ENCODE measurements at regions not wholly inside any gene's neighbourhood (a gene's known extent, or its start where the extent isn't known, plus 50 kb on each side); places are given as distances from the start of the nearest gene placed in this dataset.
A peak's percentile ranks its signal among the peaks of the same experiment; 100 is the strongest.

DNA sequence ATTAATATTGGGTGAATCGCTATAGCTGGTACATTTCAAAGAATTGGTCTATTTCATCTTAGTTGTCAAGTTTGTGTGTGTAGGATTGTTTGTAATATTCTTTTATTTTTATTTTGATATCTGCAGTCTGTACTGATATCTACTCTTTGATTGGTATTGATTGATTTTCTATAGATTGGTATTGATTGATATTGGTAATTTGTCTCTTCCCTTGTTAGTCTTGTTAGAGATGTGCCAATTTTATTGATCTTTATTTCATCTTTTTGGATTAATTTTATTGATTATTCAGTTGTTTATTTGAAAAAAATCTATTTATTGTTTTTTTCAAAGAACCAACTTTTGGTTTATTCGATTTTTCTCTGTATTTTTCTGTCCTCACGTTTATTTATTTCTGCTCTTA, 61.4 kb downstream of the TM2D3 start:
- ATAC-seq (no peak), DNase-seq (no peak)
- H3K4me1 Mint-ChIP-seq = no peaks in the 10 kb centered on the region
- H3K27ac Mint-ChIP-seq = no peak overlapping the region
- intact Hi-C loops (cut with DNase I, micrococcal nuclease) = no loop called here
- no peak overlapping the region for H3K4me3 Mint-ChIP-seq
- CTCF ChIA-PET = no interaction called here
- POLR2A ChIA-PET = no interaction called here
- H3K27me3 Mint-ChIP-seq = peaks cover 33% of the 10 kb centered on the region
- no peaks in the 10 kb centered on the region for H3K36me3 Mint-ChIP-seq (ENCODE audit: low read depth)
- H3K9me3 Mint-ChIP-seq (ENCODE audit: low read depth) = peaks cover 9% of the 10 kb centered on the region

DNA sequence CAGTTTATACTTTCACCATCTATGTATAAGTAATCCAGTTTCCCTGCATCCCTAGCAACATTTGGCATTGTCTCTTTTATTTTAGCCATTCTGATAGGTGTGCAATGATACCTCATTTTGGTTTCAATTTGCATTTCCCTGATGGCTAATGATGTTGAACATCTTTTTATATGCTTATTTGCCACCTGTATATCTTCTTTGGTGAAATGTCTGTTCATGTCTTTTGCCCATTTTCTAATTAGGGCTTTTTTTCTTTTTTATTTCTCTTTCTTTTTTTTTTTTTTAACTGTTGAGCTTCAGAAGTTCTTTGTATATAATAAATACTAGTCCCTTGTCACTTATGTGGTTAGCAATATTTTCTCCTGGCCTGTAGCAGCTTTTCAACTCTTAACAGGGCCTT, 68.9 kb downstream of the TM2D3 start:
- ChIA-PET CTCF (no interaction called here), POLR2A (no interaction called here)
- ATAC-seq (no peak), DNase-seq (no peak)
- no peaks in the 10 kb centered on the region for H3K4me1 Mint-ChIP-seq
- H3K9me3 Mint-ChIP-seq (ENCODE audit: low read depth) = peaks cover 5% of the 10 kb centered on the region
- H3K27ac Mint-ChIP-seq = no peak overlapping the region
- peaks cover 29% of the 10 kb centered on the region for H3K27me3 Mint-ChIP-seq
- intact Hi-C loops (cut with DNase I, micrococcal nuclease) = no loop called here
- H3K4me3 Mint-ChIP-seq = no peak overlapping the region
- H3K36me3 Mint-ChIP-seq (ENCODE audit: low read depth) = no peaks in the 10 kb centered on the region

- intact Hi-C loops (cut with DNase I, micrococcal nuclease) = no loop called here
- no peaks in the 10 kb centered on the region for H3K4me1 Mint-ChIP-seq
These were observed 71.8 kb downstream of the TM2D3 start for GRCh38 chr15:101580431-101580830.

DNA sequence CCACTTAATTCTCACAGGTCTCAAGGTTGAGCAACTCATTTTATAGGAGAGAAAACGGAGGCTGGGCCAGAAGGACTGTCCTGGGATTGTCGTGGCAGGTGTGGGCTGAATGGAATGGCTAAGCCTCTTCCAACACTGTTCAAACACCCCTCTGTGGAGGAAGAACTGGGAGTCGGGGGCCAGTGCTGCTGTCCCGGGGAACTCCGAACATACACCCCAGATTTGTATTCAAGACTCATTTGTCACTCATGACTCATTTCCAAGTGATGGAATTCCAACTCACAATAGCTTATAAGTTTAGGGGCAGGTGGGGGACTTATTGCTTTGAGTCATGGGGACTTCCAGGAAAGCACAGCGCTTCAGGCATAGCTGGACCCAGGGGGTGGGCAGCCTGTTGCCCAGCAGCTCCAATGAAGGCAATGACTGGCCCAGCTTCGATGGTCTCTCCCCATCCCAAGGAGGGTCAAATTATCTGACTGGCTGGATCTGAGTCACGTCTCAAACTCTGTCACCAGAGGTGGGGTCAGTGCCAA, 72.5 kb downstream of the TM2D3 start:
- peaks cover 5% of the 10 kb centered on the region for H3K9me3 Mint-ChIP-seq (ENCODE audit: low read depth)
- ChIA-PET POLR2A (no interaction called here), CTCF (no interaction called here)

More at GRCh38 chr15:101580431-101580830, 71.8 kb downstream of the TM2D3 start:
- Mint-ChIP-seq H3K27me3 (peaks cover 32% of the 10 kb centered on the region), H3K4me3 (no peak overlapping the region), H3K9me3 (ENCODE audit: low read depth) (peaks cover 5% of the 10 kb centered on the region), H3K27ac (no peak overlapping the region), H3K36me3 (ENCODE audit: low read depth) (no peaks in the 10 kb centered on the region)
- DNase-seq (no peak), ATAC-seq (no peak)
- CTCF ChIA-PET = no interaction called here
- POLR2A ChIA-PET = no interaction called here

GRCh38 chr15:101578443-101578894, 73.7 kb downstream of the TM2D3 start:
- intact Hi-C loops (cut with DNase I, micrococcal nuclease) = no loop called here

More for the DNA sequence above, 72.5 kb downstream of the TM2D3 start:
- H3K36me3 Mint-ChIP-seq (ENCODE audit: low read depth) = no peaks in the 10 kb centered on the region
- ATAC-seq (no peak), DNase-seq (no peak)
- no peaks in the 10 kb centered on the region for H3K4me1 Mint-ChIP-seq
- H3K27me3 Mint-ChIP-seq = peaks cover 32% of the 10 kb centered on the region
- no peak overlapping the region for H3K27ac Mint-ChIP-seq
- no peak overlapping the region for H3K4me3 Mint-ChIP-seq
- intact Hi-C loops (cut with DNase I, micrococcal nuclease) = no loop called here

GRCh38 chr15:101573951-101574350, 78.2 kb downstream of the TM2D3 start:
- peaks cover 18% of the 10 kb centered on the region for H3K27me3 Mint-ChIP-seq
- no peak for ATAC-seq
- CTCF ChIA-PET = no interaction called here

More at GRCh38 chr15:101578443-101578894, 73.7 kb downstream of the TM2D3 start:
- Mint-ChIP-seq H3K4me1 (no peaks in the 10 kb centered on the region), H3K27me3 (peaks cover 26% of the 10 kb centered on the region), H3K36me3 (ENCODE audit: low read depth) (no peaks in the 10 kb centered on the region), H3K27ac (no peak overlapping the region), H3K4me3 (no peak overlapping the region), H3K9me3 (ENCODE audit: low read depth) (peaks cover under 1% of the 10 kb centered on the region)
- POLR2A ChIA-PET = no interaction called here
- DNase-seq = peak; percentile 17
- CTCF ChIA-PET = interaction anchor here (0.6 kb wide), 2 partner anchors 12 to 293 kb away, joined by 3 to 4 read pairs; no protein-coding TSS in a partner anchor
- no peak for ATAC-seq

GRCh38 chr15:101570241-101570640, 80.7 kb upstream of the PCSK6 start:
- Mint-ChIP-seq H3K9me3 (ENCODE audit: low read depth) (no peaks in the 10 kb centered on the region), H3K4me3 (no peak overlapping the region), H3K27ac (no peak overlapping the region), H3K27me3 (peaks cover 6% of the 10 kb centered on the region), H3K4me1 (no peaks in the 10 kb centered on the region), H3K36me3 (ENCODE audit: low read depth) (no peaks in the 10 kb centered on the region)
- intact Hi-C loops (cut with DNase I, micrococcal nuclease) = no loop called here
- DNase-seq (no peak), ATAC-seq (no peak)
- ChIA-PET POLR2A (no interaction called here), CTCF (no interaction called here)

More at GRCh38 chr15:101573951-101574350, 78.2 kb downstream of the TM2D3 start:
- no peak for DNase-seq
- Mint-ChIP-seq H3K27ac (no peak overlapping the region), H3K4me1 (no peaks in the 10 kb centered on the region), H3K9me3 (ENCODE audit: low read depth) (no peaks in the 10 kb centered on the region), H3K4me3 (no peak overlapping the region), H3K36me3 (ENCODE audit: low read depth) (no peaks in the 10 kb centered on the region)
- intact Hi-C loops (cut with DNase I, micrococcal nuclease) = no loop called here
- POLR2A ChIA-PET = no interaction called here

GRCh38 chr15:101568821-101569555, 79.5 kb upstream of the PCSK6 start:
- no peak overlapping the region for H3K4me3 Mint-ChIP-seq
- POLR2A ChIA-PET = no interaction called here
- no peak overlapping the region for H3K27ac Mint-ChIP-seq
- H3K4me1 Mint-ChIP-seq = no peaks in the 10 kb centered on the region
- no peak for ATAC-seq
- CTCF ChIA-PET = no interaction called here
- DNase-seq = no peak
- intact Hi-C loops (cut with DNase I, micrococcal nuclease) = no loop called here
- no peaks in the 10 kb centered on the region for H3K36me3 Mint-ChIP-seq (ENCODE audit: low read depth)
- no peaks in the 10 kb centered on the region for H3K9me3 Mint-ChIP-seq (ENCODE audit: low read depth)
- peaks cover 7% of the 10 kb centered on the region for H3K27me3 Mint-ChIP-seq

DNA sequence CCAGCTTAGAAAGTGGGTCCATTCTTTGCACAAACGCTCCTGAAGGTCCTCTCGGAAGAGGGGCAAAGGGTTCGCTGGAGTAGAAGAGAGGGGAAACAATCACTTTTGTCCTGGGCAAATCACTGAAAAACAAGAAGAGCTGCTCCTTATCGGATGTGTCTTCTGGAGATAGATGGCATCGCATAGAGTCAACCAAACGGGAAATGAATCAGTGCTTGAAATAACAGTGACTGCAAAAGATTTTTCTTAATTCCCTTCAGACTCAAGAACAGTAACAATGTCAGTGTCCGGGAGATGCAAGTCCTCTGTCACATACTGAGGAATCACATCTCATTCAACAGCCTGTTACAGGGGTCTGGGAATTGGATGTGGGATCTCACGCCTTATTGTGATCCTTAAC, 78.8 kb upstream of the PCSK6 start:
- DNase-seq (no peak), ATAC-seq (no peak)
- Mint-ChIP-seq H3K4me1 (no peaks in the 10 kb centered on the region), H3K27ac (no peak overlapping the region), H3K9me3 (ENCODE audit: low read depth) (no peaks in the 10 kb centered on the region), H3K4me3 (no peak overlapping the region), H3K36me3 (ENCODE audit: low read depth) (no peaks in the 10 kb centered on the region), H3K27me3 (peaks cover 7% of the 10 kb centered on the region)
- POLR2A ChIA-PET = no interaction called here
- CTCF ChIA-PET = no interaction called here
- intact Hi-C loops (cut with DNase I, micrococcal nuclease) = no loop called here

DNA sequence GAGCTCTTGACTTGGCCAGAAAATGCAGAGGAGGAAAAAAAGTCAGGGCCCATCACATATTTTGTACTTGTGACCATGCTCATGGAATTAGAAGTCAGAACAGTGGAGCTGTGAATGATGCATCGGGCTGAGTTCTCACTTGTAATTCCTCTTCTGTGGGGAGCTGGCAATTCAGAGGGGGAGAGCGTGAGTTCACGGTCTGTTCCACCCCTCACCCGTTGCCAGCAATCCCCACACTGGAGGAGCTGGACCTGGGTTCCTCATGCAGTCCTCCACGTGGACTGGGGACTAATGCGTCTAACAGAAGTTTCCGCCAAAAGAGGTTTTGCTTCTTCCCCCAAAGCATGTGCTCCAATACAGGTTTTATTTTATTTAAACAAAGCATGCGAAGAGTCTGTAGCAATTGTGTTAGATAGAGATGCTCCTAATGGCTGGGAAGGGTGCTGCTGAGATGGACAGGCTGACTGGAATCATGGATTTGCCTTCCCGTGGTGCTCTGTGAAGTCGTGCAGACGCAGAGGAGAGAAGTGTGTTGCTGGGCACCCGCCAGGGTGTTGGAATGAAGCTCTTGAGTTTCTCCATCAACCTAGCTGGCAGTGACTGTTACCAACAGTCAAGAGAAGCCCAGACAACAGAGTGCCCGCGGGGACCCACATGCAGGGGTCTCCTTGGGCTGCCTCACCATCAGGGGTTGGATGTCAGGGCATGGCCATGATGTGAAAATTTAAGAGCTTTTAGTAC, 77.4 kb upstream of the PCSK6 start:
- ChIA-PET POLR2A (no interaction called here), CTCF (no interaction called here)
- intact Hi-C loops (cut with DNase I, micrococcal nuclease) = no loop called here
- no peak for DNase-seq
- H3K27ac Mint-ChIP-seq = no peak overlapping the region
- H3K9me3 Mint-ChIP-seq (ENCODE audit: low read depth) = no peaks in the 10 kb centered on the region
- no peak overlapping the region for H3K4me3 Mint-ChIP-seq
- ATAC-seq = no peak
- H3K27me3 Mint-ChIP-seq = peaks cover 4% of the 10 kb centered on the region
- H3K4me1 Mint-ChIP-seq = no peaks in the 10 kb centered on the region
- H3K36me3 Mint-ChIP-seq (ENCODE audit: low read depth) = no peaks in the 10 kb centered on the region

- H3K4me1 Mint-ChIP-seq = no peaks in the 10 kb centered on the region
- intact Hi-C loops (cut with DNase I, micrococcal nuclease) = no loop called here
- H3K9me3 Mint-ChIP-seq (ENCODE audit: low read depth) = no peaks in the 10 kb centered on the region
- no peak overlapping the region for H3K4me3 Mint-ChIP-seq
- ChIA-PET POLR2A (no interaction called here), CTCF (no interaction called here)
- ATAC-seq (no peak), DNase-seq (no peak)
- no peak overlapping the region for H3K27ac Mint-ChIP-seq
- no peaks in the 10 kb centered on the region for H3K36me3 Mint-ChIP-seq (ENCODE audit: low read depth)
- peaks cover 4% of the 10 kb centered on the region for H3K27me3 Mint-ChIP-seq
These were observed 75.9 kb upstream of the PCSK6 start for GRCh38 chr15:101565377-101565776.

- H3K9me3 Mint-ChIP-seq (ENCODE audit: low read depth) = no peaks in the 10 kb centered on the region
- intact Hi-C loops (cut with DNase I, micrococcal nuclease) = no loop called here
- H3K36me3 Mint-ChIP-seq (ENCODE audit: low read depth) = no peaks in the 10 kb centered on the region
- ChIA-PET POLR2A (no interaction called here), CTCF (no interaction called here)
- H3K4me3 Mint-ChIP-seq = no peak overlapping the region
- H3K4me1 Mint-ChIP-seq = no peaks in the 10 kb centered on the region
- DNase-seq (no peak), ATAC-seq (no peak)
- no peak overlapping the region for H3K27ac Mint-ChIP-seq
- H3K27me3 Mint-ChIP-seq = peaks cover 11% of the 10 kb centered on the region
These were observed 73.8 kb upstream of the PCSK6 start for GRCh38 chr15:101563176-101563796.
